HEK293 (cell line): ENCODE measurements at regions not wholly inside any gene's neighbourhood (a gene's known extent, or its start where the extent isn't known, plus 50 kb on each side); places are given as distances from the start of the nearest gene placed in this dataset.

Experiments used
- BCL11B ChIP-seq: fragments of 450-650 bp; formaldehyde crosslinking; IDR thresholded peaks from 2 replicates; pipeline ENCODE4 v1.5.1; 2016; ENCODE audit warnings: low read depth, missing biosample characterization, missing genetic modification characterization
- GLI4 ChIP-seq: fragments of 450-650 bp; formaldehyde crosslinking; IDR thresholded peaks from 2 replicates; pipeline ENCODE4 v1.5.1; 2016; ENCODE audit warnings: missing biosample characterization, missing genetic modification characterization
- ZNF302 ChIP-seq: fragments of 450-650 bp; formaldehyde crosslinking; IDR thresholded peaks from 2 replicates; pipeline ENCODE4 v1.5.1; 2016; ENCODE audit warnings: missing biosample characterization, missing genetic modification characterization, low read depth
- ZNF501 ChIP-seq: fragments of 450-650 bp; formaldehyde crosslinking; IDR thresholded peaks from 2 replicates; pipeline ENCODE4 v1.5.1; 2016; ENCODE audit warnings: missing biosample characterization, missing genetic modification characterization
- ZNF664 ChIP-seq: fragments of 450-650 bp; formaldehyde crosslinking; IDR thresholded peaks from 2 replicates; pipeline ENCODE4 v1.5.1; 2016; ENCODE audit warnings: missing biosample characterization, missing genetic modification characterization
- TF ChIP-seq, protein P1 (sequence below): fragments of 450-650 bp; formaldehyde crosslinking; IDR thresholded peaks from 2 replicates; pipeline ENCODE4 v1.5.1; 2016; ENCODE audit warnings: missing biosample characterization, missing genetic modification characterization

DNA sequence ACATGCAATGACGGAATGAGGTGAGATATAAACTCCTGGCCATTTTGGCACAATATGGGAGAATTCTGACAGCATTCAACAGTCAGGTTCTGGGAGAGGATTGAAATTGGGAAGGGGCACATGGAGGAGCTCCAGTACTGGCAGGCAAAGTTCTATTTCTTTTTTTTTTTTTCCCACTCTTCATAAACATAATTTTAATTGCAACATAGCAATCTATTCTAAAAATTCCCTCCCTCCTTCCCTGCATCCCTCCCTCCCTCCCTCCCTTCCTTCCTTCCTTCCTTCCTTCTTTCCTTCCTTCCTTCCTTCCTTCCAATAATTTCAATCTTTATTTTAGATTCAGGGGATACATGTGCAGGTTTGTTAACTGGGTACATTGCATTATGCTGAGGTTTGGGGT lies 93.2 kb downstream of the PTCSC3 start:
- TF ChIP-seq ZNF501 (tag by site-specific recombination): no peak
- TF ChIP-seq ZNF664 (tag by site-specific recombination): no peak
- TF ChIP-seq ZNF302 (tag by site-specific recombination): no peak
- TF ChIP-seq, protein P1, sequence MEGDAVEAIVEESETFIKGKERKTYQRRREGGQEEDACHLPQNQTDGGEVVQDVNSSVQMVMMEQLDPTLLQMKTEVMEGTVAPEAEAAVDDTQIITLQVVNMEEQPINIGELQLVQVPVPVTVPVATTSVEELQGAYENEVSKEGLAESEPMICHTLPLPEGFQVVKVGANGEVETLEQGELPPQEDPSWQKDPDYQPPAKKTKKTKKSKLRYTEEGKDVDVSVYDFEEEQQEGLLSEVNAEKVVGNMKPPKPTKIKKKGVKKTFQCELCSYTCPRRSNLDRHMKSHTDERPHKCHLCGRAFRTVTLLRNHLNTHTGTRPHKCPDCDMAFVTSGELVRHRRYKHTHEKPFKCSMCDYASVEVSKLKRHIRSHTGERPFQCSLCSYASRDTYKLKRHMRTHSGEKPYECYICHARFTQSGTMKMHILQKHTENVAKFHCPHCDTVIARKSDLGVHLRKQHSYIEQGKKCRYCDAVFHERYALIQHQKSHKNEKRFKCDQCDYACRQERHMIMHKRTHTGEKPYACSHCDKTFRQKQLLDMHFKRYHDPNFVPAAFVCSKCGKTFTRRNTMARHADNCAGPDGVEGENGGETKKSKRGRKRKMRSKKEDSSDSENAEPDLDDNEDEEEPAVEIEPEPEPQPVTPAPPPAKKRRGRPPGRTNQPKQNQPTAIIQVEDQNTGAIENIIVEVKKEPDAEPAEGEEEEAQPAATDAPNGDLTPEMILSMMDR (tag by site-specific recombination): no peak
- TF ChIP-seq BCL11B (tag by site-specific recombination): no peak
- no peak for TF ChIP-seq GLI4 (tag by site-specific recombination)
